ENCODE measurements at regions not wholly inside any gene's neighbourhood (a gene's known extent, or its start where the extent isn't known, plus 50 kb on each side); places are given as distances from the start of the nearest gene placed in this dataset.

- DNase-seq (ENCODE audit: extremely low read depth in 1 of 11, low read depth in 9 of 11, low spot score in 4 of 11) = no peak
These were observed 54.3 kb upstream of the IGFBP3 start for GRCh38 chr7:45975367-45975766.

GRCh38 chr7:45974540-45975360 is 53.7 kb upstream of the IGFBP3 start:
- DNase-seq (ENCODE audit: extremely low read depth in 1 of 11, low read depth in 9 of 11, low spot score in 4 of 11) = no peak

GRCh38 chr7:45973725-45974532 is 52.9 kb upstream of the IGFBP3 start:
- no peak for DNase-seq (ENCODE audit: extremely low read depth in 1 of 11, low read depth in 9 of 11, low spot score in 4 of 11)

- DNase-seq (ENCODE audit: extremely low read depth in 1 of 11, low read depth in 9 of 11, low spot score in 4 of 11) = no peak
These were observed 51.7 kb upstream of the IGFBP3 start for GRCh38 chr7:45972629-45973312.

DNA sequence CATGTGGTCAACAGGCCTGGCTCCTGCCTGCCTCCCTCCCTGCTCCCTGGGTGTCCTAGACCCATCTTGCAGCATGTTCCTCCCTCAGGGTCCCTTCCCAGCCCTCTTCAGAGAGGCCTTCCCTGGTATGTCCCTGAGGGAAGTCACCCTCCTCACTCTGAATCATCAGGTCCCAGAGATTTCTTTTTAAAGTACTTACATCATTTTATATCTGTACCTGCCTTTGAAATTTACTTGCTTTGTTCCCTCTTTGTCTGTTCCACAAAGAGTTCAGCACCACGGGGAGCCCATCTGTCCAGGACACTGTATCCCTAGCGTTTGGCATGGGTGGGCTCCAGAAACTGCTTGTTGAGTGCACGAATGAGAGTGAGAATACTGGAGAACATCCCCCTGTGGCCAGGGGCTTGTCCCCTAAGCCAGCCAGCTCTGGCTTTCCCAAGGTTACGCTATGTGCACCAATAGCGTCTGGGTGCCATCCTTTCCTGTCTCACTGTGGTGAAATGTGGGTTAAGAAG is 50.6 kb upstream of the IGFBP3 start:
- DNase-seq (ENCODE audit: extremely low read depth in 1 of 11, low read depth in 9 of 11, low spot score in 4 of 11) = no peak

DNA sequence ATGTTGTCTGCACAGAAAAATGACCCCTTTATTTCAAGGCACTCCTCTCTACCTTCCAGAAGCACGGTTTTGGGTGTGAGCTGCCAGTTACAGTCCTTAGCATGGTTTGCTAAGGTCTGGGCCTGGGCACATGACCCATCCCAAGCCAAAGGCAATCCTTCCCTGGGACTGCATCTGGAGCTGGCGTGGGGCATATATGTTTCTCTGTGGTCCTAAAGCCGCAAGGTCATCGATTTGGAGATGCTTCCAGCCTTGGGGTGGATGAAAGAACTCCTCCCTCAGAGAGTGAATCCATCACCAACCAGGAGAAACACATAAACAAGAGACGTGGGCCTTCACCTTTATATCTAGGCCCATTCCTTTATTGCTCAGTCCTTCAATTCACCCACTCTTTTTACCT is 50.1 kb upstream of the IGFBP3 start:
- no peak for DNase-seq (ENCODE audit: extremely low read depth in 1 of 11, low read depth in 9 of 11, low spot score in 4 of 11)

All from renal cortex interstitium (tissue), 11 donors.